Coronary artery (tissue), 2 donors: ENCODE measurements at regions not wholly inside any gene's neighbourhood (a gene's known extent, or its start where the extent isn't known, plus 50 kb on each side); places are given as distances from the start of the nearest gene placed in this dataset.

Experiments used
- DNase-seq: peaks from one replicate; pipeline ENCODE4 v3.0.0-alpha.2; 2017; ENCODE audit warnings: low spot score
- H3K27ac ChIP-seq, 2 donors: fragments of 200-600 bp; sonication (generic); one replicate each; pipeline ENCODE4 v1.5.1; 2016 to 2019
- H3K4me3 ChIP-seq: fragments of 200-600 bp; sonication (generic); 2 replicates; pipeline ENCODE4 v1.5.1; 2016; ENCODE audit warnings: mild to moderate bottlenecking, moderate library complexity
- TF ChIP-seq, protein P1 (sequence below): fragments of 200-600 bp; sonication (generic); IDR thresholded peaks from one replicate; pipeline ENCODE4 v1.5.1; 2019; ENCODE audit warnings: antibody characterized with exemption

GRCh38 chr4:187258651-187259401 lies 535.2 kb upstream of the FAT1 start:
- TF ChIP-seq, protein P1, sequence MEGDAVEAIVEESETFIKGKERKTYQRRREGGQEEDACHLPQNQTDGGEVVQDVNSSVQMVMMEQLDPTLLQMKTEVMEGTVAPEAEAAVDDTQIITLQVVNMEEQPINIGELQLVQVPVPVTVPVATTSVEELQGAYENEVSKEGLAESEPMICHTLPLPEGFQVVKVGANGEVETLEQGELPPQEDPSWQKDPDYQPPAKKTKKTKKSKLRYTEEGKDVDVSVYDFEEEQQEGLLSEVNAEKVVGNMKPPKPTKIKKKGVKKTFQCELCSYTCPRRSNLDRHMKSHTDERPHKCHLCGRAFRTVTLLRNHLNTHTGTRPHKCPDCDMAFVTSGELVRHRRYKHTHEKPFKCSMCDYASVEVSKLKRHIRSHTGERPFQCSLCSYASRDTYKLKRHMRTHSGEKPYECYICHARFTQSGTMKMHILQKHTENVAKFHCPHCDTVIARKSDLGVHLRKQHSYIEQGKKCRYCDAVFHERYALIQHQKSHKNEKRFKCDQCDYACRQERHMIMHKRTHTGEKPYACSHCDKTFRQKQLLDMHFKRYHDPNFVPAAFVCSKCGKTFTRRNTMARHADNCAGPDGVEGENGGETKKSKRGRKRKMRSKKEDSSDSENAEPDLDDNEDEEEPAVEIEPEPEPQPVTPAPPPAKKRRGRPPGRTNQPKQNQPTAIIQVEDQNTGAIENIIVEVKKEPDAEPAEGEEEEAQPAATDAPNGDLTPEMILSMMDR: no peak
- Histone ChIP-seq H3K27ac (no peak overlapping the region), H3K4me3 (no peak overlapping the region)
- DNase-seq: no peak

DNA sequence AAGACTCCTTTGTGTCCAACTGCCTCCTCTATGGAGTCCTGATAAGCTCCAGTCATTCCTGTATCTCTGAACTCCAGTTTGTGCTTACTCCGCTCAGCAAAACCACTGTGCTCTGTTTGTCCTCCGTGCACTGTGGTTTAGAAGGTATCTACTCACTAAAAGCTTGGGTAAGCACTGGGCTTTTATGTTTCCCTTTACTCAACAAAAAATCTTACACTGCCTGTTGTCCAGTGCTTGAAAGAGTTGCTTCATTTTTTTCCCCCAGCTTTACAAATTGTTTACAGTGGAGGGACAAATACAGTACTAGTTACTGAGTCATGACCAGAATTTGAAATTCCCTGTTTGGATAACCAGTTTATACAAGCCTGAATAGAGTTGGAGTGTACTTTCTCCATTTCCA lies 545.3 kb upstream of the FAT1 start:
- TF ChIP-seq, protein P1: no peak
- DNase-seq: no peak

GRCh38 chr4:187270154-187270553 lies 546.5 kb upstream of the FAT1 start:
- H3K27ac ChIP-seq: no peak overlapping the region
- DNase-seq: no peak
- no peak overlapping the region for H3K4me3 ChIP-seq

More for the DNA sequence above, 545.3 kb upstream of the FAT1 start:
- H3K4me3 ChIP-seq: no peak overlapping the region
- H3K27ac ChIP-seq: no peak overlapping the region

DNA sequence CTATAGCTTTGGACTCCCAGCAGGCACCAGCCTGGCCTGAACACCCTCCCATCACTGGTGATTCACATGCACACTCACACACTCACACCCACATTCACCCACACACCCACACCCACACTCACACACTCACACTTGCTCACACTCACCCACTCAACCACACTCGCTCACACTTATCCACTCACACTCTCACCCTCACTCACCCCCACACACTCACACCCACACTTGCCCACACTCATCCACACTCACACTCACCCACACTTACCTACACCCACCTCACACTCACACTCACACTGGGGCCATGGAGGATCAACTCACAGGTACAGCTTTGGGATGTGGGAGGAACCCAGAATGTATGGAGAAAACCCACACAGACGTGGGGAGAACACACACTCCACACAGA lies 548.2 kb upstream of the FAT1 start:
- no peak overlapping the region for H3K27ac ChIP-seq
- TF ChIP-seq, protein P1: no peak
- DNase-seq: no peak
- no peak overlapping the region for H3K4me3 ChIP-seq

More at GRCh38 chr4:187270154-187270553, 546.5 kb upstream of the FAT1 start:
- TF ChIP-seq, protein P1: no peak

DNA sequence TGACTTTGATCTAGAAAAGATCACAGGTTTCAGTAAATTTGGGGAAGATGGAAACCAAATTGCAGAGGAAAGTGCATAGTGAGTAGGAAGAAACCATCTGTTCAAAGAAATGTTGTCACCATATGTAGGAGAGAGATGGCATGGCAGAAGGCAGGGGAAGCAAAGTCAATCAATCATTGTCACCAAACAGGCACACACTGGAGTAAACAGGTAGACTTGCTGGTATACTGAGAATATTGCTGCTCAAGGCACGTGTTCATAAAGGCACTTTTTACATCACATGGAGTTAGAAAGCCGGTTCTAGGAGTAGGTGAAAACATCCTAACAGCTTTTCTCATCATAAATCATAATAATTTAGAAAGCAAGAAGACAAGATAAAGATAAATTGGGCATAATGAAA lies 550.5 kb upstream of the FAT1 start:
- Histone ChIP-seq H3K27ac (no peak overlapping the region), H3K4me3 (no peak overlapping the region)
- no peak for DNase-seq
- TF ChIP-seq, protein P1: no peak

GRCh38 chr4:187276736-187277408 lies 553.2 kb upstream of the FAT1 start:
- no peak for DNase-seq
- H3K27ac ChIP-seq: no peak overlapping the region
- H3K4me3 ChIP-seq: no peak overlapping the region

More at GRCh38 chr4:187276736-187277408, 553.2 kb upstream of the FAT1 start:
- TF ChIP-seq, protein P1: no peak
